T-cell (primary cell): ENCODE measurements at regions not wholly inside any gene's neighbourhood (a gene's known extent, or its start where the extent isn't known, plus 50 kb on each side); places are given as distances from the start of the nearest gene placed in this dataset.
"Not testable (repeated sequence)": the region's sequence is repeated elsewhere in the genome, so short reads cannot be mapped to it uniquely, and the experiment has no call there.

Experiments
- ATAC-seq, 4 experiments: fragments of 200-7000 bp in 3 of 4; fragments of 150-1000 bp in 1 of 4; cut with Tn5 transposase; replicated peaks in 1 of 4; 1 replicate in 3 of 4; 2 replicates in 1 of 4; pipeline ENCODE4 v1.10.0; 2021; ENCODE audit warnings: moderate library complexity in 3 of 4, mild to moderate bottlenecking in 2 of 4, moderate number of reproducible peaks in 1 of 4
- CTCF ChIA-PET, 2 donors: fragments of 300-600 bp; sonication (Branson Sonifier 250); formaldehyde crosslinking; loops; one replicate each; lab custom pipeline; 2022; ENCODE audit warnings: antibody characterized with exemption in 2 of 2; lab: Charles Lee
- POLR2A ChIA-PET, 2 donors: fragments of 300-600 bp; sonication (Branson Sonifier 250); formaldehyde crosslinking; loops; one replicate each; lab custom pipeline; 2022; ENCODE audit warnings: antibody characterized with exemption in 2 of 2; lab: Charles Lee
- DNase-seq, 35 experiments: peaks; one replicate each; pipeline versions ENCODE4 v3.0.0 to v3.0.0-alpha.2; 2013 to 2023
- H3K27ac ChIP-seq: one replicate; pipeline ENCODE4 v1.5.1; 2013; ENCODE audit warnings: low read length
- H3K27me3 ChIP-seq, 2 experiments: replicated peaks in 1 of 2; 1 replicate in 1 of 2; 2 replicates in 1 of 2; pipeline versions ENCODE4 v1.6.1 to v1.7.0; 2013; ENCODE audit warnings: low read length in 1 of 2, mixed read lengths in 1 of 2; ENCODE audit not compliant: control insufficient read depth in 2 of 2, insufficient read depth in 2 of 2; ENCODE audit errors: extremely low read depth in 1 of 2
- H3K36me3 ChIP-seq, 2 donors: 1 replicate in 1 of 2; 2 replicates in 1 of 2; pipeline versions ENCODE4 v1.6.1 to v1.7.0; 2013; ENCODE audit warnings: low read length in 1 of 2; ENCODE audit not compliant: control insufficient read depth in 2 of 2, insufficient read depth in 1 of 2; ENCODE audit errors: extremely low read depth in 1 of 2
- H3K4me1 ChIP-seq, 2 experiments: 1 replicate in 1 of 2; 2 replicates in 1 of 2; pipeline versions ENCODE4 v1.6.1 to v1.7.0; 2013; ENCODE audit warnings: low read length in 2 of 2, mixed read lengths in 1 of 2; ENCODE audit not compliant: insufficient read depth in 2 of 2, control insufficient read depth in 1 of 2; ENCODE audit errors: extremely low read depth in 1 of 2
- H3K4me3 ChIP-seq, 2 donors: 1 replicate in 1 of 2; 2 replicates in 1 of 2; pipeline versions ENCODE4 v1.5.1 to v1.7.0; 2013; ENCODE audit warnings: mild to moderate bottlenecking in 2 of 2, low read length in 1 of 2, moderate library complexity in 1 of 2; ENCODE audit not compliant: control insufficient read depth in 1 of 2; ENCODE audit errors: extremely low read depth in 1 of 2
- H3K9me3 ChIP-seq: 2 replicates; pipeline ENCODE4 v1.7.0; 2013
- H3K27ac Mint-ChIP-seq, 2 donors: one replicate each; pipeline ENCODE4 v1.8.0; 2020 to 2021; ENCODE audit warnings: mild to moderate bottlenecking in 2 of 2, mixed read lengths in 2 of 2
- H3K27me3 Mint-ChIP-seq, 2 donors: one replicate each; pipeline ENCODE4 v1.8.0; 2021 to 2022; ENCODE audit warnings: mixed read lengths in 2 of 2
- H3K36me3 Mint-ChIP-seq: one replicate; pipeline ENCODE4 v1.8.0; 2021; ENCODE audit warnings: mixed read lengths
- H3K4me1 Mint-ChIP-seq, 3 donors: one replicate each; pipeline ENCODE4 v1.8.0; 2020 to 2022; ENCODE audit warnings: mixed read lengths in 3 of 3, mild to moderate bottlenecking in 1 of 3
- H3K4me3 Mint-ChIP-seq, 3 donors: one replicate each; pipeline ENCODE4 v1.8.0; 2020 to 2022; ENCODE audit warnings: mild to moderate bottlenecking in 3 of 3, mixed read lengths in 3 of 3, moderate library complexity in 3 of 3
- H3K9me3 Mint-ChIP-seq, 3 donors: one replicate each; pipeline ENCODE4 v1.8.0; 2020 to 2022; ENCODE audit warnings: mixed read lengths in 3 of 3
- WGBS: methylation state at CpG from one replicate; pipeline ENCODE4 v1.1.5; 2013; ENCODE audit warnings: missing lambda C conversion rate; ENCODE audit not compliant: insufficient coverage; 5-methylcytosine and 5-hydroxymethylcytosine counted together

DNA sequence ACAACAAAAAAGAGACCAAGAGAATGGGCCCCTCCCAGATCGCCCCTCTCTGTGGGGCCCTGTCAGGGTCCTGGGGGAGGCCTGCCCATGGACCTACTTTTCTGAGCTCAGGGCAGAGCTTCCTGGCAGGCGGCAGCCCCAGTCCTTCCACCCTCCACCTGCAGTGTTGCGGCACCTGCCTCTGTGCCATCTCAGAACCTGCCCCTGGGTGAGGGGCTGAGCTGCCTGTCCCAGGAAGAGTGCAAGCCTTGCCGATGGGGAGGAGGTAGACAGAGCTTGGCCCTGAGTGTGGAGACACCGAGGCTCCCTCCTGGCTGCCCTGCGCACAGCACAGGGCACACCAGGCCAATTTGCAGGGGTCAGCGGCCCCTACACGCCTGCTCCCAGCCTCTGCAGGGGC, 67.5 kb downstream of the UNCX start:
- Histone ChIP-seq H3K27ac (no peak overlapping the region), H3K4me3 (no peak overlapping the region), H3K36me3 (no peaks in the 10 kb centered on the region), H3K27me3 (peaks cover 0 to 57% of the 10 kb centered on the region in 2 experiments), H3K4me1 (peaks cover 0 to 4% of the 10 kb centered on the region in 2 experiments), H3K9me3 (no peaks in the 10 kb centered on the region)
- WGBS: 64% methylated on average over 4 of the region's 8 CpGs
- DNase-seq (no peak), ATAC-seq (no peak)
- Mint-ChIP-seq H3K9me3 (no peaks in the 10 kb centered on the region), H3K27ac (no peak overlapping the region), H3K4me3 (no peak overlapping the region), H3K4me1 (no peaks in the 10 kb centered on the region), H3K27me3 (peaks cover 8 to 26% of the 10 kb centered on the region in 2 donors), H3K36me3 (no peaks in the 10 kb centered on the region)
- ChIA-PET POLR2A (no interaction called here), CTCF (interaction anchor here in 1 of 2 donors (0.5 kb wide), 1 partner anchor 158 kb away, joined by 4 read pairs; no protein-coding TSS in a partner anchor)

DNA sequence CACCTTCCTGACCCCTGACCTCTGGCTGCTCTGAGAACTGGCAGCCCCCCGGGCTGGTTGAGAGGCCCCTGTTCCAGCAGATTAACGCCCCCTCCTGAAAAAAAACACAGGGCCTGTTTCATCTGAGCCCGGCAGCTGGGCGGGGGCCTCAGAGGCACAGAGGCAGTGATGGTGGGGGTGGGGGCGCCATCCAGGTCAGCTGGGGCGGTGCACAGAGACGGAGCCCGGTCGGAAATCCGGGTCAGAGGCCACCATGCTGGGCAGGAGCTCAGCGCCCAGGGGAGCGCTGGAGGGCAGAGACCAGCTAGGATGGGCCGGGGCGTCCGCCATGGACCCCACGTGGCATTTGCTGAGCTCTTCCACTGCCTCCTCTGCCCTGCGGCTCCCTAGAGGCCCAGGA, 68.0 kb downstream of the UNCX start:
- Histone ChIP-seq H3K4me3 (no peak overlapping the region), H3K27me3 (peaks cover 0 to 56% of the 10 kb centered on the region in 2 experiments), H3K27ac (no peak overlapping the region), H3K9me3 (no peaks in the 10 kb centered on the region), H3K36me3 (no peaks in the 10 kb centered on the region), H3K4me1 (peaks cover 0 to 4% of the 10 kb centered on the region in 2 experiments)
- Mint-ChIP-seq H3K27ac (no peak overlapping the region), H3K4me3 (no peak overlapping the region), H3K4me1 (no peaks in the 10 kb centered on the region), H3K9me3 (no peaks in the 10 kb centered on the region), H3K27me3 (peaks cover 10 to 27% of the 10 kb centered on the region in 2 donors), H3K36me3 (no peaks in the 10 kb centered on the region)
- no peak for ATAC-seq
- ChIA-PET POLR2A (no interaction called here), CTCF (interaction anchor here in 1 of 2 donors (0.5 kb wide), 1 partner anchor 158 kb away, joined by 4 read pairs; no protein-coding TSS in a partner anchor)
- WGBS: 81% methylated on average over 14 of the region's 17 CpGs
- DNase-seq: no peak

DNA sequence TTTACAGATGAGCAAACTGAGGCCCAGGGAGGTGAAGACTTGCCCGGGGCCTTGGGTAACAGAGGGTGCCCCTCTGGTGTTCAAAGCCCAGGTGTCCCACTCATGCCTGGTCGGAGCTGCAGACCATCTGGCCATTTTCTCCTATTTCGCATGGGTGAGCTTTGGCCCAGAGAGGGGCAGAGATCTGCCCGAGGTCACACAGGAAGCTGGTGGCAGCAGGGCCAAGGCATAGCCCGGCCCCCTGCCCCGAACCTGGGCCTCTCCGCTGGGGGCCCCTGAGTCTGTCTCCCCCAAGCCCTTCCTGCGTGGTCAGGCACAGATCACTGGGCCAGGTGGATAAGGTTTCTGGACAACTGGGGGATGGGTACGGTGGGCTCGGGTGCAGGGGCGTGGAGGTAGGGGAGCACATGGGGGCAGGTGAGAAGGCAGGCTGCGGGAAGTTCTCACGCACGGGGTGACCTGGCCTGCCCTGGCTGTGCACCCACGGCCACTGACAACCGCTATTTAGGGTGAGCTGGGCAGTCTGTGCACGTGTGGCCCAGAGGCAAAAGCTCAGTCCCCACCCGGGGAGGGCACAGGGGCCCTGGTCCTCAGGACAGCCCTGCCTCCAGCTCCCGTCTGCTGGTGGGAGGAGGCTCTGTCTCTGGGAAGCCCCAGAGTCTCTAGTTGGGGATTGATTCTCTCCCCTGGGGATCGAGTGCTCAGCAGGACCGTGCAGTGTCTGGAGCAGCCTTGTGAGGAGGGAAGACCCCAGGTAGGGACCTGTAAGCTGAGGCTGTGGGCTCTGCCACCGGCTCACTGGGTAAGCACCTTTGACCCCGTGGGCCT, 68.6 kb downstream of the UNCX start:
- no peaks in the 10 kb centered on the region for H3K9me3 ChIP-seq
- H3K27ac ChIP-seq: no peak overlapping the region
- peaks cover 0 to 4% of the 10 kb centered on the region in 2 experiments for H3K4me1 ChIP-seq
- Mint-ChIP-seq H3K4me3 (no peak overlapping the region), H3K36me3 (no peaks in the 10 kb centered on the region), H3K27ac (no peak overlapping the region), H3K9me3 (no peaks in the 10 kb centered on the region), H3K4me1 (no peaks in the 10 kb centered on the region), H3K27me3 (peaks cover 13 to 29% of the 10 kb centered on the region in 2 donors)
- ATAC-seq: no peak
- POLR2A ChIA-PET: no interaction called here
- no peak overlapping the region for H3K4me3 ChIP-seq
- H3K27me3 ChIP-seq: peaks cover 0 to 49% of the 10 kb centered on the region in 2 experiments
- 45% methylated on average over 21 of the region's 23 CpGs for WGBS
- CTCF ChIA-PET: no interaction called here
- H3K36me3 ChIP-seq: no peaks in the 10 kb centered on the region
- no peak for DNase-seq

DNA sequence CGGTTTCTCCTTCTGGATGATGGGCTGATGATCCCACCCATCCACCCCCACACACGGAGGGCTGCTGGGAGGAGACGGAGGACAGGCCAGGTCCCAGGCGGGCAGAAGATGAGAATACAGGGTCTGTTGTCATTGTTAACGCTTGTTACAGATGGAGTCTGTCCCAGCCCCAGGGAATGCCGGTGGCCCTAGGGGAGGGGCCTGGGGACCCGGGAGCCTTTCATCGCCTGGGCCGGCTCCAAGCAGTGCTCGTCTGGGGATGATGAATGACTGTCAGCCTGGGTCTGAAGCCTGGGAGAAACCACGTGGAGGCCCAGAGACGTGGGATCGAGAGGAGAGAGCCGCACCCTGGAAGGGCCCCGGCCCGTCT, 69.2 kb downstream of the UNCX start:
- Histone ChIP-seq H3K4me1 (peaks cover 0 to 4% of the 10 kb centered on the region in 2 experiments), H3K36me3 (no peaks in the 10 kb centered on the region), H3K27me3 (peaks cover 0 to 43% of the 10 kb centered on the region in 2 experiments), H3K9me3 (no peaks in the 10 kb centered on the region), H3K4me3 (no peak overlapping the region), H3K27ac (no peak overlapping the region)
- ATAC-seq (no peak), DNase-seq (no peak)
- POLR2A ChIA-PET: no interaction called here
- Mint-ChIP-seq H3K4me1 (no peaks in the 10 kb centered on the region), H3K36me3 (no peaks in the 10 kb centered on the region), H3K27ac (no peak overlapping the region), H3K27me3 (peaks cover 18 to 27% of the 10 kb centered on the region in 2 donors), H3K9me3 (no peaks in the 10 kb centered on the region), H3K4me3 (no peak overlapping the region)
- CTCF ChIA-PET: no interaction called here
- WGBS: 79% methylated on average over 11 of the region's 16 CpGs

DNA sequence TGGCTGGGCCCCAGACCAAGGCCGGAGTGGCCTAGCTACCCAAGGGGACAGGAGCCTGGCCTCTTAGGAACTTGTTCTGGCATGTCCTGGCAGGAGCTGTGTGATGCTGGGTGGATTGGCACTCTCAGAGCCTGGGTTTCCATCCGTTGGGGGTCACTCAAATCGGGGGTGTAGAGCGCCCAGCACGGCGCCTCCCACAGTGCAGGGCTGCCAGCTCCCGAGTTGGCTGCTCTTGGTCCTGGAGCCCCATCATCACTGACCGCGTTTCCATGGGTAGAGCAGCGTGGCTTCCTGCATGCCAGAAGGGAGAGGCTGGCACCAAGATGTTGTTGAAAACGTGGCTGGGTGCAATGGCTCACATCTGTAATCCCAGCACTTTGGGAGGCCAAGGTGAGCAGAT, 70.3 kb downstream of the UNCX start:
- no peak overlapping the region for H3K4me3 Mint-ChIP-seq
- peaks cover 0 to 41% of the 10 kb centered on the region in 2 experiments for H3K27me3 ChIP-seq
- H3K9me3 Mint-ChIP-seq: no peaks in the 10 kb centered on the region
- no peak overlapping the region for H3K27ac ChIP-seq
- no peaks in the 10 kb centered on the region for H3K4me1 Mint-ChIP-seq
- CTCF ChIA-PET: no interaction called here
- H3K4me1 ChIP-seq: no peaks in the 10 kb centered on the region
- POLR2A ChIA-PET: no interaction called here
- no peak overlapping the region for H3K4me3 ChIP-seq
- no peaks in the 10 kb centered on the region for H3K36me3 Mint-ChIP-seq
- 70% methylated on average over 8 of the region's 11 CpGs for WGBS
- no peak for DNase-seq
- no peak for ATAC-seq
- no peak overlapping the region for H3K27ac Mint-ChIP-seq
- no peaks in the 10 kb centered on the region for H3K9me3 ChIP-seq
- peaks cover 16 to 21% of the 10 kb centered on the region in 2 donors for H3K27me3 Mint-ChIP-seq
- no peaks in the 10 kb centered on the region for H3K36me3 ChIP-seq

DNA sequence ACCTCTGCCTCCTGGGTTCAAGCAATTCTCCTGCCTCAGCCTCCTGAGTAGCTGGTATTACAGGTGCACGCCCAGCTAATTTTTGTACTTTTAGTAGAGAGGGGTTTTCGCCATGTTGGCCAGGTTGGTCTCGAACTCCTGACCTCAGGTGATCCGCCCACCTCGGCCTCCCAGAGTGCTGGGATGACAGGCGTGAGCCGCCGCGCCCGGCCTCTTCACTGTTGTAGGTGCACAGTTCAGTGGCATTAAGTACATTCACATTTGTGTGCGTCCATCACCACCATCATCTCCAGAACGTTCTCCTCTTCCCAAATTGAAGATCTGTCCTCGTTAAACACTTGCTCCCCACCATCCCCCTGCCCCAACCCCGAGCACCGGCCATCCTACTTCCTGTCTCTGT, 71.3 kb downstream of the UNCX start:
- H3K9me3 ChIP-seq, H3K36me3 ChIP-seq, H3K27ac Mint-ChIP-seq, POLR2A ChIA-PET, CTCF ChIA-PET, DNase-seq, H3K36me3 Mint-ChIP-seq, H3K4me3 ChIP-seq, H3K27ac ChIP-seq, ATAC-seq, H3K4me1 Mint-ChIP-seq, H3K9me3 Mint-ChIP-seq, H3K4me1 ChIP-seq, H3K4me3 Mint-ChIP-seq: not testable (repeated sequence)
- H3K27me3 ChIP-seq: peaks cover 0 to 31% of the 10 kb centered on the region in 2 experiments
- H3K27me3 Mint-ChIP-seq: peaks cover 16 to 20% of the 10 kb centered on the region in 2 donors
- 95% methylated on average over 4 of the region's 15 CpGs for WGBS
